Activated CD4-positive, alpha-beta T cell treated with anti-CD3 and anti-CD28 coated beads, Interleukin-2, amount 50 U/mL, for 4 hours (primary cell): ENCODE measurements at regions not wholly inside any gene's neighbourhood (a gene's known extent, or its start where the extent isn't known, plus 50 kb on each side); places are given as distances from the start of the nearest gene placed in this dataset.

Experiments used
- DNase-seq, 2 experiments: peaks; one replicate each; pipeline ENCODE4 v3.0.0-alpha.2; 2020

DNA sequence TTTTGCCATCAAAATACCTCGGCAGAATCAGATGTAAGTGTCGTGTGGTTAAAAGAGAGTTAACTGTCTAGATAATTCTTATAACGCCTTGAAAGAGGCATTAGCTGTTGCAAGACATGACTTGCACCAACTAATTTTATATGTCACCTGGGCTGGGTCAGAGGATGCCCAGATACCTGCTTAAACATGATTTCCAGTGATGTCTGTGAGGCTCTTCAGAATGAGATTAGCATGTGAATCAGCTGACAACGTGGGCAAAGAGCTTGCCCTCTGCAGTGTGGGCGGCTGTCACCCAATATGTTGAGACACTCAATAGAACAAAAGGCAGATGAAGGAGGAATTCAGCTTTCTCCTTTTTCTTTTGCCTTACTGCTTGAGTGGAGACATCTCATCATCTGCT, 1180.6 kb downstream of the NLGN4Y start:
- no peak for DNase-seq

GRCh38 chrY:15749533-15750433, 1225.5 kb downstream of the NLGN4Y start:
- no peak for DNase-seq

GRCh38 chrY:15751001-15751400, 1226.7 kb downstream of the NLGN4Y start:
- no peak for DNase-seq

- no peak for DNase-seq
Observed at GRCh38 chrY:15756266-15756665, 1231.9 kb downstream of the NLGN4Y start.

GRCh38 chrY:15773579-15773978, 1249.2 kb downstream of the NLGN4Y start:
- no peak for DNase-seq

- DNase-seq = no peak
Observed at GRCh38 chrY:15775880-15776279, 1251.6 kb downstream of the NLGN4Y start.

DNA sequence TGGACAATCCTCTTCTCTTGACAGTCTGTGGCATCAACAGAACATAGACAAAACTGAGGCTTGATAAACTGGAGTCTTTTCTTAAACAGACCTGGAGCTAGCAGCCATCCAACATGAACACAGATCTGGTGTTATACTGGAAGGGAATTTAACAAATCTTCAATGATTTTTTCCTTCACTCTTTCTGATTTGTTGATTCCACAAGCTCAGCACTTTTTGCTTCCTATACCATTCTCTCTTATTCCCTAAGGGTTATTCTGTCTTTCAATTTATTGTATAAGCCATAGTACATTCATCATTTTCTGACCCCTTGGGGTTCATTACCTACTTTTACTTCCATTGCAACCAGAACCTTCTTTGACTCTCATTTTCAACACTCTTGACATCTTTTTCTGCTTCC, 1255.6 kb downstream of the NLGN4Y start:
- DNase-seq = no peak

DNA sequence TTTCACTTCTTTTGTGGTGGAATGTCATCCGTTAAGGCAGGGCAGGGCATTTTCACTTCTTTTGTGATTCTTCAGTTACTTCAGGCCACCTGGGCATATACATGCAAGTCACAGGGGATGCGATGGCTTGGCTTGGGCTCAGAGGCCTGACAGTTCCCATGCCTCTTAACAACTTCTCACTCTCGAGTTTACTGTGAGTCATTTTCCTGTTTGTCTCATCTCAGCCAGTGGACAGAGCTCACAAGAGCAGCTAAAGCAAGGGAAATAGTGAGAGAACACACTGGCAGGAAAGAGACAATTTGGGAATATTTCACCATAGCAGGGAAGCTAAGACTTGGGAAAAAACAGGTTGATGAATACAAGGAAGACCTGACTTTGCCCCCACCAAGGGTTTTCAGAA, 1275.7 kb downstream of the NLGN4Y start:
- DNase-seq = no peak

DNA sequence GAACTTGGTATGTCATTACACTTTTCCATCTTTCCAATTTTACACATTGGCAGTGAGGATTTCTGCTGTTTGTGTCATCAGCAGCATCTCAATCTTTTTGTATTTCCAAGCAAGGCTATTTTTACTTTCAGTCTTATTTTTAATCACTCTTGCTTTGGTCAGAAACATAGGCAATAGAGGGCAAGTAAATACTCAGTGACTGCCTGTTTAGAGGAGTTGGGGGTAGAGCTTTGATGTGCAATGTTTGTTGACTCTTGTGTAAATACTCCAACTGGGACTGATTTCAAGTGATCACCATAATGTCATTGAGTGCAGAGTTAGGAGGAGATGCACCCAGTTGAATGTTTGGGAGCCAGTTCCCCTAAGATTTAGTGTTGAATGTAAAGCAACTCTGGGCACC, 1281.7 kb downstream of the NLGN4Y start:
- no peak for DNase-seq

DNA sequence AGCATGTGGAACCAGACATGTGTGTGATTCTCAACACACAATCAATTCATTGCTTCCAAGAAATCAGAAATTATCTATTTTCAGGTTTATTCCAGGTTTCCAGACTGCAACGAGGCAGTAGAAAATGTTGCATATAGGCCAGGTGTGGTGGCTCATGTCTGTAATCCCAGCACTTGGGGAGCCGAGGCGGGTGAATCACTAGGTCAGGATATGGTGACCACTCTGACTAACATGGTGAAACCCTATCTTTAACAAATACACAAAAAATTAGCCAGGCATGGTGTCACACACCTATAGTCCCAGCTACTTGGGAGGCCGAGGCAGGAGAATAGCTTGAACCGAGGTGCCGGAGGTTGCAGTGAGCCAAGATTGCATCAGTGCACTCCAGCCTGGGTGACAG, 1289.9 kb downstream of the NLGN4Y start:
- no peak for DNase-seq
